Duodenal mucosa (tissue), 2 donors: ENCODE measurements at regions not wholly inside any gene's neighbourhood (a gene's known extent, or its start where the extent isn't known, plus 50 kb on each side); places are given as distances from the start of the nearest gene placed in this dataset.

Source experiments
- H3K27ac ChIP-seq: one replicate; pipeline ENCODE4 v1.7.0; 2013; ENCODE audit warnings: low read depth, low read length
- H3K27me3 ChIP-seq, 2 donors: one replicate each; pipeline ENCODE4 v1.7.0; 2013; ENCODE audit warnings: low read length in 2 of 2, control low read depth in 1 of 2; ENCODE audit not compliant: insufficient read depth in 2 of 2, control insufficient read depth in 1 of 2
- H3K36me3 ChIP-seq, 2 donors: one replicate each; pipeline ENCODE4 v1.7.0; 2013; ENCODE audit warnings: low read length in 2 of 2, control low read depth in 1 of 2; ENCODE audit not compliant: insufficient read depth in 2 of 2, control insufficient read depth in 1 of 2
- H3K4me1 ChIP-seq, 2 donors: one replicate each; pipeline ENCODE4 v1.7.0; 2013; ENCODE audit warnings: low read length in 2 of 2, control low read depth in 1 of 2; ENCODE audit not compliant: insufficient read depth in 2 of 2, control insufficient read depth in 1 of 2
- H3K4me3 ChIP-seq, 2 donors: one replicate each; pipeline ENCODE4 v1.7.0; 2013; ENCODE audit warnings: low read length in 2 of 2, low read depth in 1 of 2
- H3K9ac ChIP-seq, 2 donors: one replicate each; pipeline ENCODE4 v1.7.0; 2013; ENCODE audit warnings: low read length in 2 of 2, low read depth in 1 of 2
- H3K9me3 ChIP-seq, 2 donors: one replicate each; pipeline ENCODE4 v1.7.0; 2013; ENCODE audit warnings: low read length in 2 of 2, control low read depth in 1 of 2; ENCODE audit not compliant: control insufficient read depth in 1 of 2

DNA sequence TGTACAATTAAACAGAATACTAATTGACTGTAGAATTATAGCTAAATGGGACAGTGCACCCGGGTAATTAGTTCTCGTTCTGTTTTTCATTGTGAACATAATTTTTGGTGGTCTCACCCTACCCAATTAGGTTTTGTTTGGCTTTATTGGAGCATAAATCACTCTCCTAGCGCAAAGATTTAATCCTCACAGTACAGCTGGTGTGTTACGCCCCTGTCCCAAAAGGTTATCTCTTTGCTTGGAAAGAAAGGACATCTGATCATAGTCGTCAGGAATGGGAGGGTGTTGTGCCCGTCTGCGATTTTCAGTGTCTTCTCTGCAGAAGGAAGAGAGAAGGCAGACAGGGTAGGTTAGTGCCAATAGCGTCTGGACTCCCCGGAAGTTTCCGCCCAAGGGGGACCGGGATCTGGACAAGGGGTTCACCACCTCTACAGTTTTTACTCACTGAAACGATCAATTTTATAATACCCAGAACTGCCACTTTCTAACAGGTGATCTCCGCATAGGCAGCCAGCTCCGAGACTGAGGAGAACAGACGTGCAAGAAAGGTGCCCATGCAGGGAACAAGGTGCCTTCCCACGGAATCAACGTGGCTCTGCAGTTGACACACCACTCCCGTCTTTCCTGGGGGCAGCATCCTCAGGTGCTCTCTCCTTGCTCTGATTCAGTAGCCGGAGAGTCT lies 617.4 kb upstream of the CDH4 start:
- Histone ChIP-seq H3K4me1 (no peaks in the 10 kb centered on the region), H3K9ac (no peak overlapping the region), H3K9me3 (peaks cover 0 to 3% of the 10 kb centered on the region in 2 donors), H3K4me3 (no peak overlapping the region), H3K36me3 (no peaks in the 10 kb centered on the region), H3K27me3 (no peaks in the 10 kb centered on the region), H3K27ac (no peak overlapping the region)

DNA sequence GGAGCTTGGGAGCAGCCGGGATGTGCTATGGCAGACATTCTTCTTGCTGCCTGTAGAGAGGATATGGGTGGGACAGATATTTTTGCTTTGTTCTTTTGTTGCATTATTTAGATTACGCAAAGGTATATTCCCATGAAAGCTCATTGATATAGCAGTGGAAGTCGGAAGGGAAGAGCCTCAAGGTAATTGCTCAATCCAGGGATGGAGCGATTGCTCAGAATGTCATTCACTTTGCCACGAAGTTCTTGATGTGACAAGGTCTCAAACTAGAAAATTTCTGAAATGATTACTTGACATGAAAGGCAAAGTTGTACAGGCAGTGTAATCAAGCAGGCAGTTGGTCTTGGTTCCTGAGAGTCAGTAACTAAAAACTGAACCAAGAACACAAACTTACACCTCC lies 615.6 kb upstream of the CDH4 start:
- Histone ChIP-seq H3K27me3 (no peaks in the 10 kb centered on the region), H3K36me3 (no peaks in the 10 kb centered on the region), H3K4me1 (no peaks in the 10 kb centered on the region), H3K9ac (no peak overlapping the region), H3K27ac (no peak overlapping the region), H3K9me3 (peaks cover 0 to 3% of the 10 kb centered on the region in 2 donors), H3K4me3 (no peak overlapping the region)

DNA sequence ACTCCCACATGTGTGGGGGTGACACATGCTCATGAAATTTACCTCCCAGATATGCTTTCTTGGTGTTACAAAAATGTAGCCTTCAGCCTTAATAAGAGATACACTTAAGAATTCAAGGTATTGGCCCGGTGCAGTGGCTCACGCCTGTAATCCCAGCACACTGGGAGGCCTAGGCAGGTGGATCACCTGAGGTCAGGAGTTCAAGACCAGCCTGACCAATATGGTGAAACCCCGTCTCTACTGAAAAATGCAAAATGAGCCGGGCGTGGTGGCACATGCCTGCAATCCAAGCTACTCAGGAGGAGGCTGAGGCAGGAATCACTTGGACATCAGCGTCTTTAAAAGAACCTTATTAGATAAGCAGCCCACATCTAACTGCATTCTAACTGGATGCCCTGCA lies 614.3 kb upstream of the CDH4 start:
- no peak overlapping the region for H3K4me3 ChIP-seq
- H3K9me3 ChIP-seq: peaks cover 0 to 3% of the 10 kb centered on the region in 2 donors
- H3K9ac ChIP-seq: no peak overlapping the region
- no peak overlapping the region for H3K27ac ChIP-seq
- no peaks in the 10 kb centered on the region for H3K4me1 ChIP-seq
- no peaks in the 10 kb centered on the region for H3K36me3 ChIP-seq
- no peaks in the 10 kb centered on the region for H3K27me3 ChIP-seq

DNA sequence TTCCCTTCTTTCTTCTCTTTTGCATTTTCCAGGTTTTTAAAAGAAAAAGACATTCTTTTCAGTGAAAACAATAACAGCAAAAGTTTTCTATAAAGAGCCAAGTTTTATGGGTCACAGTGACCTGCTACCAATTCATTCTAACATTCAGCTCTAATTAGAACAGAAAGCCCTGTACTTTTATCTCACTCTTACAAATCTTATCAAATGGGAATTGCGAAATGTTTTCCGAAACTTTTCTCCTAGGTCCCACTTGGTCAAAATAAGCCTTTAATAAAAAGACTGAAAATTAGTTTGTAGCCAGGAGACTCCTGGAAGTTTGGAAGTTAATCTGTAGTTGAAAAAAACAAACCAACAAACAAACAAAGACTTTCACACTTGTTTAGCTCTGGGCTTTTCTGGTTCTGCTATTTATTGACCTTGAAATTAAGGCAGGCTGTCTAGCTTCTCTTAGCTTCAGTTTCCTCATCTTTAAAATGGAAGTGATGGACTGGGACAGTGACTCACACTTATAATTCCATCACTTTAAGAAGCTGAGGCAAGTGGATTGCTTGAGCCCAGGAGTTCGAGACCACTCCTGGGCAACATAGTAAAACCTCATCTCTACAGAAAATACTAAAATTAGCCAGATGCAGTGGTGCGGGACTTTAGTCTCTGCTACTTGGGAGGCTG lies 613.5 kb upstream of the CDH4 start:
- H3K9me3 ChIP-seq: peaks cover 0 to 3% of the 10 kb centered on the region in 2 donors
- no peaks in the 10 kb centered on the region for H3K4me1 ChIP-seq
- no peak overlapping the region for H3K9ac ChIP-seq
- H3K27ac ChIP-seq: no peak overlapping the region
- no peaks in the 10 kb centered on the region for H3K27me3 ChIP-seq
- H3K4me3 ChIP-seq: no peak overlapping the region
- no peaks in the 10 kb centered on the region for H3K36me3 ChIP-seq

DNA sequence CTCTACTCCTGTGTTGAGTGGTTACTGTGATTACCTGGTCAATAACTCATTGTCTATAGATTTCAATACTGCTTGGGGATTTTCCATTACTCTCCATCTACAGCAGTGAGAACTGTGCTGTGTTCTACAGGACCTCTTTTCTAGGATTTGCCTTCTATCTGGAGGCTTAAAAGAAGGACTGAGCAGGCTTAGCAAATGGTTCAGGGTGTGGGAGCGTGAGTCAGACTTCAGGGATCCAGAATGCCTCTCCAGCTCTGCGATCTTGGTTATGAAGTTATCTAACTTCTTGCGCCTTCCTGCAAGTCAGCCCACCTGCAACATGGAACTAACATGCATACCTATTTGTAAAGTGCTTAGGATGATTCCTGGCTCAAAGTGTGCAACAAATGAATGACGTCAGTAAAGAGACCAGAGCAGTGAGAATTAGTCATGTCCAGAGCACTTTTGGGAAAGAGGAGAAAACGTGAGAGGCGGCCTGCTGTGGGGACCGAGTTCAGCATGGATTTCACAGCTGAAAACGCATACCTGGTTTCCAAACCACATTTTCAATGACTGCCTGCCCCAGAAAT lies 610.1 kb upstream of the CDH4 start:
- Histone ChIP-seq H3K4me1 (no peaks in the 10 kb centered on the region), H3K27ac (no peak overlapping the region), H3K27me3 (no peaks in the 10 kb centered on the region), H3K4me3 (no peak overlapping the region), H3K9me3 (peaks cover 0 to 8% of the 10 kb centered on the region in 2 donors), H3K36me3 (no peaks in the 10 kb centered on the region), H3K9ac (no peak overlapping the region)

DNA sequence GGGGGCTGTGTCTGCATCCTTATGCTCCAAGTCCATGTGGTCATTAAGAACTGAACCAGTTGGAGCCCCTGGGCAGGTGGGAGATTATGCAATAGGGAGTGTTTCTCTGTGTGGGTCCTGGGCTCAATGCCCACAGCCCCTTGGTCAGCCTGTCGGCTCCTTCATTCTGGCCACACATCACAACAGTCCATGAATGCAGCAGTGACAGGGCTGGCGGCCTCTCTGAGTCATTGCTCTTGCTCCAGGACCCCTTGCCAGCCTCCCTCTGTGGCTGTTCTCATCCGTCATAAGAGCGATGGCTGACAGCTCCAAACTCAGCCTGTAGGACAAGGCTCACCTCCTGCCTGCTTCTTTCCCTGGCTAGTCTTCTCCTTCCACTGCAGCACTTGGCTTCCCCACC lies 609.5 kb upstream of the CDH4 start:
- no peak overlapping the region for H3K4me3 ChIP-seq
- H3K4me1 ChIP-seq: no peaks in the 10 kb centered on the region
- H3K9ac ChIP-seq: no peak overlapping the region
- no peak overlapping the region for H3K27ac ChIP-seq
- no peaks in the 10 kb centered on the region for H3K36me3 ChIP-seq
- H3K27me3 ChIP-seq: no peaks in the 10 kb centered on the region
- H3K9me3 ChIP-seq: peaks cover 0 to 8% of the 10 kb centered on the region in 2 donors

DNA sequence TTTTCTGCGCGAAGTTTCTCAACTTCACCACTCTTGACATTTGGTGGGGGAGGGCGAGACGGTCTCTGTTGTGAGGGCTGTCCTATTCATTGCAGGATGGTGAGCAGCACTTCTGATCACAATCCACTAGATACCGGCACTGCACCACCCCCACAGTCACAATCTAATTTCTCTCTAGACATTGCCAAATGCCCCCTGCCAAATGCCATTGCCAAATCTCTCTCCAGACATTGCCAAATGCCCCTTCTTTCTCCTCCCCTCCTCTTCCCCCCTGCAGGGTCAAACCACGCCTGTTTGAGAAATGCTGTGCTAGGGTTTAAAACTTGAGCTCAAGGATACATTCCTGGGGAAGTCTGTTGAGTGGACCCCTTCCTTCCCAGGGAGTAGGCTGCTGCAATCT lies 603.5 kb upstream of the CDH4 start:
- no peaks in the 10 kb centered on the region for H3K27me3 ChIP-seq
- no peak overlapping the region for H3K4me3 ChIP-seq
- no peaks in the 10 kb centered on the region for H3K4me1 ChIP-seq
- H3K36me3 ChIP-seq: no peaks in the 10 kb centered on the region
- no peak overlapping the region for H3K27ac ChIP-seq
- peaks cover 6 to 8% of the 10 kb centered on the region in 2 donors for H3K9me3 ChIP-seq
- H3K9ac ChIP-seq: no peak overlapping the region

DNA sequence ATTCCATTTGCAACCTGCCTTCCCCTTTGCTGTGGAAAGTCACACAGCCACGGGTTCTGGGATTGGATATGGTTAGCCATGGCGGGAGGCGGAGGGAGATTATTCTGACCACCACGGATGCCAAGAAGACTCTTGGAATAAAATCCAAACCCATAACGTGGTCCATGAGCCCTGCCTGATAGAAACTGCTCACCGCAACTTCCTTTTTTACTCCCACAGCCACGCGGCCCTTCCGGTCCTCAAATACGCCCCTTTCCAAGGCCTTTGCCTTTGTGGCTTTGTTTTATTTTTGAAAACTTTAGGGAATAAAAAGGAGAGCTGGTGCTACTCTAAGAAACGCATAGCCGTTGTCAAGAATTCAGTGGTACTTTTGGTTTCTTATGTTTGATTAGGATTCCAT lies 602.5 kb upstream of the CDH4 start:
- Histone ChIP-seq H3K27ac (no peak overlapping the region), H3K9me3 (peaks cover 3 to 6% of the 10 kb centered on the region in 2 donors), H3K27me3 (no peaks in the 10 kb centered on the region), H3K4me3 (no peak overlapping the region), H3K36me3 (no peaks in the 10 kb centered on the region), H3K4me1 (no peaks in the 10 kb centered on the region), H3K9ac (no peak overlapping the region)

DNA sequence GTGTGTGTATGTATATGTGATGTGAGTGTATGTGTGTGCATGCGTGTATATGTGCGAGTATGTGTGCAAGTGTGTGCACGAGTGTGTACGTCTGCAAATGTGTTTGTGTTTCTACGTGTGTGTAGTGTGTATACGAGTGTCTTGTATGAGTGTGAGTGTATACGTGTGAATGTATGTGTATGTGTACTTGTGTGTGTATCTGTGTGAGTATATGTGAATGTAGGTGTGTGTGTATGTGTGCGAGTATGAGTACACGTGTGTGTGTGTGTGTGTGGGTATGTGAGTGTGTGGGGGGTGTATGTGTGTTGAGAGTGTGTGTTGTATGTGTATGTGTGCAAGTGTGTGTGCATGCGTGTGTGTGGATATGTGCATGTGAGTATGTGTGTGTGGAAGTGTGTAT lies 602.0 kb upstream of the CDH4 start:
- Histone ChIP-seq H3K4me3 (no peak overlapping the region), H3K4me1 (no peaks in the 10 kb centered on the region), H3K9me3 (peaks cover 6 to 9% of the 10 kb centered on the region in 2 donors), H3K27me3 (no peaks in the 10 kb centered on the region), H3K9ac (no peak overlapping the region), H3K36me3 (no peaks in the 10 kb centered on the region), H3K27ac (no peak overlapping the region)

DNA sequence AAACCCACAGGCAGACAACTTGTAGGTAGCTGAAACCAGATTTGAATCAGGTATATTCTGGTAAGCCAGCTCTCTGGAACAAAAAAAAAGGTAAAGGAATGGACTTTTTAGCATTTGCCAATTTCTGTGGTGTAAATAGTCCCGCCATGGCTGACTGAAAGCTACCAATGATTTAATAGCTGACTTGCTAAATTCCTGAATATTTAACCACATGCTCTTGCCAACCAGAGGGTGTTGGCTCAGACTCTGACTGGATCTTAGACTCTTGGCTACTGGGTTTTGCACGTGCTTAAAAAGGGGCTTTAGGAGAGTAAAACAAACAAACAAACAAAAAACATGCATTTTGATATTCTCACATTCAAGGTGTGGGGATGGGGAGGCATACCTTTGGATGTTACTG lies 600.0 kb upstream of the CDH4 start:
- no peak overlapping the region for H3K9ac ChIP-seq
- no peaks in the 10 kb centered on the region for H3K4me1 ChIP-seq
- H3K9me3 ChIP-seq: peaks cover 6 to 9% of the 10 kb centered on the region in 2 donors
- H3K4me3 ChIP-seq: no peak overlapping the region
- H3K36me3 ChIP-seq: no peaks in the 10 kb centered on the region
- no peaks in the 10 kb centered on the region for H3K27me3 ChIP-seq
- H3K27ac ChIP-seq: no peak overlapping the region
